Upper lobe of left lung (tissue), 6 donors: ENCODE measurements at regions not wholly inside any gene's neighbourhood (a gene's known extent, or its start where the extent isn't known, plus 50 kb on each side); places are given as distances from the start of the nearest gene placed in this dataset.
"Not testable (repeated sequence)": the region's sequence is repeated elsewhere in the genome, so short reads cannot be mapped to it uniquely, and the experiment has no call there.

ENCODE experiments used
- ATAC-seq, 2 donors: fragments of 200-7000 bp; cut with Tn5 transposase; one replicate each; pipeline ENCODE4 v1.9.1; 2022; ENCODE audit warnings: mild to moderate bottlenecking in 2 of 2, moderate library complexity in 2 of 2; ENCODE audit not compliant: low FRiP score in 2 of 2
- DNase-seq, 2 donors: peaks; one replicate each; pipeline ENCODE4 v3.0.0-alpha.2; 2019 to 2020
- H3K27ac ChIP-seq, 4 donors: fragments of 200-600 bp; sonication (generic); one replicate each; pipeline ENCODE4 v1.5.1; 2016 to 2019
- H3K27me3 ChIP-seq, 4 donors: fragments of 200-600 bp; sonication (generic); one replicate each; pipeline ENCODE4 v1.5.1; 2017 to 2019
- H3K36me3 ChIP-seq, 4 donors: fragments of 200-600 bp; sonication (generic); one replicate each; pipeline ENCODE4 v1.5.1; 2016 to 2019
- H3K4me1 ChIP-seq, 4 donors: fragments of 200-600 bp; sonication (generic); one replicate each; pipeline ENCODE4 v1.5.1; 2018 to 2019
- H3K4me3 ChIP-seq, 4 donors: fragments of 200-600 bp; sonication (generic); one replicate each; pipeline ENCODE4 v1.5.1; 2017 to 2019; ENCODE audit warnings: mild to moderate bottlenecking in 2 of 4, moderate library complexity in 1 of 4
- H3K9me3 ChIP-seq, 4 donors: fragments of 200-600 bp; sonication (generic); one replicate each; pipeline ENCODE4 v1.5.1; 2018 to 2019
- EP300 ChIP-seq, 4 donors: sonication (generic); formaldehyde crosslinking; IDR thresholded peaks; one replicate each; pipeline ENCODE4 v1.5.1; 2017; ENCODE audit warnings: antibody characterized with exemption in 4 of 4, control low read depth in 2 of 4
- POLR2A ChIP-seq, 4 donors: fragments of 450-650 bp; IDR thresholded peaks; one replicate each; pipeline ENCODE4 v1.5.1; 2016 to 2017; ENCODE audit warnings: antibody characterized with exemption in 4 of 4, mild to moderate bottlenecking in 2 of 4
- POLR2AphosphoS5 ChIP-seq, 2 donors: sonication (generic); formaldehyde crosslinking; IDR thresholded peaks; one replicate each; pipeline ENCODE4 v1.5.1; 2017; ENCODE audit warnings: antibody characterized with exemption in 2 of 2
- WGBS, 2 donors: methylation state at CpG; one replicate each; pipeline ENCODE4 v1.1.5; 2017 to 2018; 5-methylcytosine and 5-hydroxymethylcytosine counted together
- TF ChIP-seq, protein P1 (sequence below), 6 experiments: fragments of 450-650 bp in 4 of 6; fragments of 200-600 bp in 2 of 6; sonication (generic) in 2 of 6; IDR thresholded peaks; one replicate each; pipeline ENCODE4 v1.5.1; 2016 to 2019; ENCODE audit warnings: antibody characterized with exemption in 6 of 6
- donor health status: DM: no; HTN: no; CAD: no; lungs with moderate emphysema.
- donor health status: DM: no; HTN: yes; CAD: no; lungs with severe emphysema.

DNA sequence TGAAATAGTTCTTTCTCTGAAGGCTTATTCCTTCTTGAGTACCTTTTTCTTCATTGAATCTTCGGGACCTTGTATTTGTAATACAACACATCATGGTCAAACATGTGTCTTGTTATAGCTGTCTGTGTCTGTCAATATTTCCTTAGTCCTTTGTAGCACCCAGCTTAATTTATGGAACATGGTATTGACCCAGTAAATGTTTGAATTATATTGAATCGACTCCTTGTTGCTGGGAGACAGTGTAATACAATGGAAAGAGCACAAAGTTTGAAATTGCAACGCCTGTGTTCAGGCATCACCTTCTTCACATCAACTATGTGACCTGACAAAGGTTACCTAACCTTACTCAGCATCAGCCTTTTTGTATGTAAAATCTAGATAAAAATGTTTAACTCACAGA, 267.2 kb upstream of the CYRIA start:
- no peak for ATAC-seq
- Histone ChIP-seq H3K9me3 (no peaks in the 10 kb centered on the region), H3K4me1 (no peaks in the 10 kb centered on the region), H3K27ac (no peak overlapping the region), H3K27me3 (no peaks in the 10 kb centered on the region), H3K4me3 (no peak overlapping the region), H3K36me3 (no peaks in the 10 kb centered on the region)
- no peak for TF ChIP-seq POLR2A (IDR thresholded peaks at IDR 0.05)
- TF ChIP-seq POLR2AphosphoS5 (IDR thresholded peaks at IDR 0.05) = no peak
- TF ChIP-seq, protein P1, sequence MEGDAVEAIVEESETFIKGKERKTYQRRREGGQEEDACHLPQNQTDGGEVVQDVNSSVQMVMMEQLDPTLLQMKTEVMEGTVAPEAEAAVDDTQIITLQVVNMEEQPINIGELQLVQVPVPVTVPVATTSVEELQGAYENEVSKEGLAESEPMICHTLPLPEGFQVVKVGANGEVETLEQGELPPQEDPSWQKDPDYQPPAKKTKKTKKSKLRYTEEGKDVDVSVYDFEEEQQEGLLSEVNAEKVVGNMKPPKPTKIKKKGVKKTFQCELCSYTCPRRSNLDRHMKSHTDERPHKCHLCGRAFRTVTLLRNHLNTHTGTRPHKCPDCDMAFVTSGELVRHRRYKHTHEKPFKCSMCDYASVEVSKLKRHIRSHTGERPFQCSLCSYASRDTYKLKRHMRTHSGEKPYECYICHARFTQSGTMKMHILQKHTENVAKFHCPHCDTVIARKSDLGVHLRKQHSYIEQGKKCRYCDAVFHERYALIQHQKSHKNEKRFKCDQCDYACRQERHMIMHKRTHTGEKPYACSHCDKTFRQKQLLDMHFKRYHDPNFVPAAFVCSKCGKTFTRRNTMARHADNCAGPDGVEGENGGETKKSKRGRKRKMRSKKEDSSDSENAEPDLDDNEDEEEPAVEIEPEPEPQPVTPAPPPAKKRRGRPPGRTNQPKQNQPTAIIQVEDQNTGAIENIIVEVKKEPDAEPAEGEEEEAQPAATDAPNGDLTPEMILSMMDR (IDR thresholded peaks at IDR 0.05) = no peak
- no peak for TF ChIP-seq EP300 (IDR thresholded peaks at IDR 0.05)
- no peak for DNase-seq
- WGBS, 2 donors = 60 to 61% methylated on average over 3 of the region's 3 CpGs

GRCh38 chr2:16931441-16931840, 265.8 kb upstream of the CYRIA start:
- no peaks in the 10 kb centered on the region for H3K4me1 ChIP-seq
- ATAC-seq (no peak), DNase-seq (no peak)
- H3K9me3 ChIP-seq = no peaks in the 10 kb centered on the region
- no peaks in the 10 kb centered on the region for H3K27me3 ChIP-seq
- H3K36me3 ChIP-seq = no peaks in the 10 kb centered on the region
- TF ChIP-seq POLR2A (IDR thresholded peaks at IDR 0.05) (no peak), POLR2AphosphoS5 (IDR thresholded peaks at IDR 0.05) (no peak), EP300 (IDR thresholded peaks at IDR 0.05) (no peak)
- TF ChIP-seq, protein P1 (IDR thresholded peaks at IDR 0.05) = no peak
- H3K27ac ChIP-seq = no peak overlapping the region
- no peak overlapping the region for H3K4me3 ChIP-seq
- WGBS, 2 donors = 75 to 79% methylated on average over 4 of the region's 4 CpGs

DNA sequence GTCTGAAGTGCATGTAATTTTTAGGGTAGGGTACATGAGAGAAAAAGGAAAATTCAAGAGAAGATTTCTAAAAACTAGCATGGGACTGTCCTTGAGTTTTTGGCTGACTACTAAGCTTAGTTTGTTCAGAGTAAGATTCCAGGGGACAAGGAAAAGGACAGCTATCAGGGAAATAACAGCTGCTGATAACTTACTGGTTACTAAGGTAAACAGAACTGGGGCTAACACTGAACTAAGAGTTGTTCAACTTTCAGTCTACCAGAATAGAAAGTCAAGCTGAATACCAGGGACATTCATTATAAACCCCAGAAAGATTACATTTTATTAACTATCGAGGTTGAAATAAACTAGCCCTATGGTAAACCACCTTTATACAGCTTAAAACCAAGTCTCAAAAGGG, 261.8 kb upstream of the CYRIA start:
- 85 to 100% methylated on average over 1 of the region's 1 CpG for WGBS, 2 donors
- TF ChIP-seq, protein P1 (IDR thresholded peaks at IDR 0.05) = no peak
- TF ChIP-seq POLR2A (IDR thresholded peaks at IDR 0.05) (no peak), POLR2AphosphoS5 (IDR thresholded peaks at IDR 0.05) (no peak), EP300 (IDR thresholded peaks at IDR 0.05) (no peak)
- Histone ChIP-seq H3K9me3 (peaks cover 0 to 6% (median 0%) of the 10 kb centered on the region in 4 donors), H3K4me3 (no peak overlapping the region), H3K27ac (no peak overlapping the region), H3K36me3 (no peaks in the 10 kb centered on the region), H3K27me3 (no peaks in the 10 kb centered on the region), H3K4me1 (no peaks in the 10 kb centered on the region)
- DNase-seq = no peak
- no peak for ATAC-seq

GRCh38 chr2:16925145-16925544, 259.5 kb upstream of the CYRIA start:
- no peak overlapping the region for H3K27ac ChIP-seq
- no peaks in the 10 kb centered on the region for H3K27me3 ChIP-seq
- 86 to 88% methylated on average over 2 of the region's 2 CpGs for WGBS, 2 donors
- TF ChIP-seq, protein P1 (IDR thresholded peaks at IDR 0.05) = no peak
- TF ChIP-seq EP300 (IDR thresholded peaks at IDR 0.05) = no peak
- TF ChIP-seq POLR2A (IDR thresholded peaks at IDR 0.05) = no peak
- no peak for TF ChIP-seq POLR2AphosphoS5 (IDR thresholded peaks at IDR 0.05)
- DNase-seq = no peak
- ATAC-seq = no peak
- no peaks in the 10 kb centered on the region for H3K4me1 ChIP-seq
- no peak overlapping the region for H3K4me3 ChIP-seq
- H3K9me3 ChIP-seq = peaks cover 0 to 6% (median 0%) of the 10 kb centered on the region in 4 donors
- no peaks in the 10 kb centered on the region for H3K36me3 ChIP-seq

GRCh38 chr2:16915341-16915755, 249.7 kb upstream of the CYRIA start:
- not testable (repeated sequence) for H3K4me1 ChIP-seq, H3K36me3 ChIP-seq, H3K9me3 ChIP-seq, DNase-seq, H3K27ac ChIP-seq, H3K4me3 ChIP-seq, H3K27me3 ChIP-seq
- ATAC-seq = peak in 1 of 2 donors; percentile 46
- WGBS, 2 donors = 46 to 51% methylated on average over 3 of the region's 3 CpGs
